ENCODE measurements at regions not wholly inside any gene's neighbourhood (a gene's known extent, or its start where the extent isn't known, plus 50 kb on each side); places are given as distances from the start of the nearest gene placed in this dataset.

DNA sequence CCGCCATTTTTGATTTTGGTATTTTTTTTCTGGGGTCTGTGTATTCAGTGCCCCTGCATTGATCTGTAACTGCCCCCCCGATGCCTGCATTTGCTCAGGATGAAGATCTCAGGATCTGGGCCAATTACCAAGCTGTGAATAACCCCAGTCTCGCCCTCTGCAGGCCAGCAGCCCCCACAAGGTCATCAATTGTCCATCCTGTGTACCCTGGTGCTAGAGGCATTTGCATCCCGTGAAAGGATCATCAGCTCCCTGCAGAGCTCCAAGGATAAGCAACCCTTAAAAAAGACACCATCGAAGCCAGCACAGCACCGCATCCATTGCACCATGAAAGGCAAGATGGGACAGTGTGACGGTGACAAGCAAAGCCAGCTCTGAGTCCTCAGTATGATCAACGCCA lies 154.1 kb upstream of the KLHL29 start:
- TF ChIP-seq CTCF (IDR thresholded peaks at IDR 0.05) (no peak), POLR2A (IDR thresholded peaks at IDR 0.05) (no peak)

Data from testis (tissue), 2 donors.